ENCODE measurements at regions not wholly inside any gene's neighbourhood (a gene's known extent, or its start where the extent isn't known, plus 50 kb on each side); places are given as distances from the start of the nearest gene placed in this dataset.

DNA sequence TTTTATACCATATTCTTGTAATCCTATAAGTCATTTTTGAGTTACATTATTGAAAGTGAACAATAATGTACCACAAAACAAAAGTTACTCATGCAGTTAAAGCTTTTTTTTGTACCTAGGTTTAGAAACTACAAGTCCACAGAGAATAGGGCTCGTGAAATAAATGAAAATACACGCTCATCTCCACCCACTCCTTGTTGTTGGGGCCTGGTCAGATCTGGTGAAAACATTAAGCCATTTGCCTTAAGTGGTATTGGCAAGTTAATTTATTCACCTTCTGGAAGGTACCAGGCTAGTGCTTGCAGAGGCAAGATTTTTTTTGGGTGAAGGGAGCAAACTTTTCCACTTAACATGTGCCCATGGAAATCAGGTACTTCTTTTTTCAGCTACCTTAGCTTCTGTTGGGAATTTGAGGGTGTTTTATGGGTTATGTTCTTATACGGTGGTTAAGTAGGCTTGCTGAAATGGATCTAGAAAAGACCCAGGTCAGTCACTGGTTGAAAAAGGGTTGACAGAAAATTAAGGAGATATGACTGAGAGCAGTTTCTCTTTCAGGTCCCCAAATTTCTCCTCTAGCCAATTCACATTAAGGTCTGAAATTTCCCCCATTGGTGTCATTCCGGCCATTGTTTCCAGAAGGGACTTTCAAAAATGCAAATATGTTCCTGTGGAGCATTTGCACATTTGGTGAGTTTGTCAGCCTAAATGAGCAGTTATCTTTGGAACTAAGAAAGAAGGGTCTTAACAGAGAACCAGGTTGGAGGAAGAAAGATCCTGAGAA, 143.3 kb downstream of the KCNRG start:
- ChIA-PET CTCF (no interaction called here), POLR2A (interaction anchor here (1.3 kb wide), 1 partner anchor 28 kb away, joined by 3 read pairs; no protein-coding TSS in a partner anchor)

DNA sequence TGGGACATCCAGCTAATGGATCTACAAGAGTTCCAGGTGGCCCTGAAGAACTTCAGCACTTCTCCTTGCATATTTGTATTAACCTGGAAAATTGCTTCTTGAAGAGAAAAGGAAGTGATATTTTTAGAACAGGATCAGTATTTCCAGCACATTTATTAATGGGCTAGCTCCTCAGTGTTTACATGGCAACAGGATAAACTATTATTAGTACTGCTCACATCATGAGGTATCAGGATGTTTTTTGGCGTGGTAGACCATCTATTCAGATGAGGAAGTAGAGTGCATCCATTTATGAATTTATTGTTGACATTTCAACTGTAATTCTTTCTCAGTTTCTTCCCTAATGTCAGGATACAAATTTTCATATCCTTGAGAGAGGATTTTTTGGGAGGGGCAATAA, 144.4 kb downstream of the KCNRG start:
- no peak overlapping the region for H3K27ac ChIP-seq (ENCODE audit: low read depth, low read length)
- no peak overlapping the region for H3K4me3 ChIP-seq (ENCODE audit: low read length)
- no peaks in the 10 kb centered on the region for H3K27me3 ChIP-seq (ENCODE audit: control insufficient read depth in 2 of 2, insufficient read depth in 2 of 2, low read length in 2 of 2)
- H3K36me3 ChIP-seq (ENCODE audit: control insufficient read depth in 2 of 3, insufficient read depth in 3 of 3, low read length in 3 of 3) = no peaks in the 10 kb centered on the region
- CTCF ChIA-PET = interaction anchor here (0.6 kb wide), 1 partner anchor 10 kb away, joined by 5 read pairs; no protein-coding TSS in a partner anchor
- DNase-seq (no peak), ATAC-seq (no peak)
- Mint-ChIP-seq H3K4me3 (no peak overlapping the region), H3K27me3 (peaks cover 0 to 48% (median 6%) of the 10 kb centered on the region in 5 donors), H3K4me1 (no peaks in the 10 kb centered on the region), H3K9me3 (peaks cover 0 to 3% (median 0%) of the 10 kb centered on the region in 11 donors), H3K27ac (no peak overlapping the region), H3K36me3 (no peaks in the 10 kb centered on the region)
- intact Hi-C loops (cut with micrococcal nuclease) = no loop called here
- POLR2A ChIA-PET = no interaction called here
- H3K9me3 ChIP-seq (ENCODE audit: control insufficient read depth in 2 of 3, low read length in 3 of 3) = no peaks in the 10 kb centered on the region
- H3K4me1 ChIP-seq (ENCODE audit: control insufficient read depth in 2 of 2, insufficient read depth in 2 of 2, low read length in 2 of 2) = no peaks in the 10 kb centered on the region

More for the DNA sequence above, 143.3 kb downstream of the KCNRG start:
- Histone ChIP-seq H3K9me3 (ENCODE audit: control insufficient read depth in 2 of 3, low read length in 3 of 3) (no peaks in the 10 kb centered on the region), H3K4me3 (ENCODE audit: low read length) (no peak overlapping the region), H3K36me3 (ENCODE audit: control insufficient read depth in 2 of 3, insufficient read depth in 3 of 3, low read length in 3 of 3) (no peaks in the 10 kb centered on the region), H3K27me3 (ENCODE audit: control insufficient read depth in 2 of 2, insufficient read depth in 2 of 2, low read length in 2 of 2) (no peaks in the 10 kb centered on the region), H3K27ac (ENCODE audit: low read depth, low read length) (no peak overlapping the region), H3K4me1 (ENCODE audit: control insufficient read depth in 2 of 2, insufficient read depth in 2 of 2, low read length in 2 of 2) (no peaks in the 10 kb centered on the region)
- H3K4me1 Mint-ChIP-seq = peaks cover 0 to under 1% (median 0%) of the 10 kb centered on the region in 7 donors
- ATAC-seq (no peak), DNase-seq (no peak)
- H3K9me3 Mint-ChIP-seq = peaks cover 0 to 1% (median 0%) of the 10 kb centered on the region in 11 donors
- H3K36me3 Mint-ChIP-seq = no peaks in the 10 kb centered on the region
- H3K4me3 Mint-ChIP-seq = no peak overlapping the region
- H3K27ac Mint-ChIP-seq = no peak overlapping the region
- H3K27me3 Mint-ChIP-seq = peaks cover 0 to 43% (median 3%) of the 10 kb centered on the region in 5 donors
- intact Hi-C loops (cut with micrococcal nuclease) = no loop called here

DNA sequence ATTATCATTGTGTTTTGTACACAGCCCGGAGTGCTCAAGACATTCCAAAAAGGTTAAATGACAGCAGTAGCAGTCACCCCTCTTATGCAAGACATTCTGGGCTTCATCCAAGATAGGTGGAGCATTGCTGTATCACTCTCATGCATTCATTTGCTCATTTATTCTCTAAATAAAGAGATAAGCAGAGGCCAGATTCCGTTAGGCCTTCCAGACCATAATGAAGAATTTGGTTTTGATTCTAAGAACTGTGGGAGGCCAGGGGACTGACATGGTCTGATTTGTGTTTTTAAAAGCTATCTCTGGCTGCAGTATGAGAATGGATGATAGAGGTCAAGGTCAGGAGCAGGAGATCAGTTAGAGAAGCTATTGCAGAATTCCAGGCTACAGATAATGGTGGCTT, 145.8 kb downstream of the KCNRG start:
- Histone ChIP-seq H3K27ac (ENCODE audit: low read depth, low read length) (no peak overlapping the region), H3K4me1 (ENCODE audit: control insufficient read depth in 2 of 2, insufficient read depth in 2 of 2, low read length in 2 of 2) (no peaks in the 10 kb centered on the region), H3K27me3 (ENCODE audit: control insufficient read depth in 2 of 2, insufficient read depth in 2 of 2, low read length in 2 of 2) (no peaks in the 10 kb centered on the region), H3K36me3 (ENCODE audit: control insufficient read depth in 2 of 3, insufficient read depth in 3 of 3, low read length in 3 of 3) (no peaks in the 10 kb centered on the region), H3K4me3 (ENCODE audit: low read length) (no peak overlapping the region), H3K9me3 (ENCODE audit: control insufficient read depth in 2 of 3, low read length in 3 of 3) (no peaks in the 10 kb centered on the region)
- DNase-seq (no peak), ATAC-seq (no peak)
- Mint-ChIP-seq H3K9me3 (peaks cover 0 to 3% (median 0%) of the 10 kb centered on the region in 11 donors), H3K27ac (no peak overlapping the region), H3K27me3 (peaks cover 0 to 45% (median 7%) of the 10 kb centered on the region in 5 donors), H3K36me3 (no peaks in the 10 kb centered on the region), H3K4me1 (no peaks in the 10 kb centered on the region), H3K4me3 (no peak overlapping the region)
- intact Hi-C loops (cut with micrococcal nuclease) = no loop called here
- POLR2A ChIA-PET = interaction anchor here (0.7 kb wide), 1 partner anchor 34 kb away, joined by 3 read pairs; no protein-coding TSS in a partner anchor
- CTCF ChIA-PET = no interaction called here

DNA sequence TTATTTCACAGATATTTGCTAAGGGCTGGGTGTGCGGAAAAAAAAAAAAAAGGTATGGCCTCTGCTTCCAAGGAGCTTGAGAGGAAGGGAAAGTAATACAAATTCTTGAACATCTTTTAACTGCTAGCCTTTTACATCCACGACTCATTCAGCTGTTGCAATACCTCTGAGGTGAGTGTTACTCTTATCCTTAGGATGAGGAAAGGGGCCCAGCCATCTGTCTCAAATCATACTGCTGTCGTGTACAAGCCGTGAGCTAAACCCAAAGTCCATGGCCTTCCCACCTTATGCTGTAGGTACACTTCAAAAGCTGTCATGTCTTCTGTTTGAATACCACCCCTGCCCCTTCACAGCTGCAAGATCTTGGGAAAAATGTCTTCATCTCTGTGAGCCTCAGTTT, 146.8 kb downstream of the KCNRG start:
- Mint-ChIP-seq H3K27me3 (peaks cover 0 to 43% (median 7%) of the 10 kb centered on the region in 5 donors), H3K36me3 (no peaks in the 10 kb centered on the region), H3K9me3 (peaks cover 0 to 3% (median 0%) of the 10 kb centered on the region in 11 donors), H3K27ac (peak overlapping the region in 1 of 9 donors; percentile 12), H3K4me3 (no peak overlapping the region), H3K4me1 (no peaks in the 10 kb centered on the region)
- Histone ChIP-seq H3K9me3 (ENCODE audit: control insufficient read depth in 2 of 3, low read length in 3 of 3) (no peaks in the 10 kb centered on the region), H3K36me3 (ENCODE audit: control insufficient read depth in 2 of 3, insufficient read depth in 3 of 3, low read length in 3 of 3) (no peaks in the 10 kb centered on the region), H3K4me3 (ENCODE audit: low read length) (no peak overlapping the region), H3K4me1 (ENCODE audit: control insufficient read depth in 2 of 2, insufficient read depth in 2 of 2, low read length in 2 of 2) (no peaks in the 10 kb centered on the region), H3K27me3 (ENCODE audit: control insufficient read depth in 2 of 2, insufficient read depth in 2 of 2, low read length in 2 of 2) (no peaks in the 10 kb centered on the region), H3K27ac (ENCODE audit: low read depth, low read length) (no peak overlapping the region)
- no peak for ATAC-seq
- ChIA-PET POLR2A (no interaction called here), CTCF (no interaction called here)
- DNase-seq = no peak
- intact Hi-C loops (cut with micrococcal nuclease) = no loop called here

DNA sequence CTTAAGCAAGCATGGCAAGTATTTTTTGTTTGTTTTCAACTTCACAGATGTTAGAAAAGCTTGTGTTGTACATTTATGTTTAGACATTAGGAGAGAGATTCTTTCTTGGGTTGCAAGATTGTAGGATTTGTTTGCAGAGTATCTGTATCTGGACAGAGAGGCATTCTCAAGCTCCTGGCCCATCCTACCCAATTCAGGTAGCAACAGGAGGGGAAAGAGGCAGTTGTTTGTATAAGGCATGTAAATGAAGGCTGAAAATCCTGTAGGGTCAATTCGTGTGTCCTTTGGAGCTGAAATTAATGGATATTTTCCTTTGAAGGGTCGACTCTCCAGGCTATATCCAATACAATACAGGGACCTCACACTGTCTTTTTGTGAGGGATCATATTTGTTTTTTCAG, 147.3 kb downstream of the KCNRG start:
- Mint-ChIP-seq H3K27ac (peak overlapping the region in 1 of 9 donors; percentile 12), H3K27me3 (peaks cover 0 to 44% (median 4%) of the 10 kb centered on the region in 5 donors), H3K36me3 (no peaks in the 10 kb centered on the region), H3K4me3 (no peak overlapping the region), H3K9me3 (peaks cover 0 to 3% (median 0%) of the 10 kb centered on the region in 11 donors), H3K4me1 (no peaks in the 10 kb centered on the region)
- Histone ChIP-seq H3K27me3 (ENCODE audit: control insufficient read depth in 2 of 2, insufficient read depth in 2 of 2, low read length in 2 of 2) (no peaks in the 10 kb centered on the region), H3K4me3 (ENCODE audit: low read length) (no peak overlapping the region), H3K9me3 (ENCODE audit: control insufficient read depth in 2 of 3, low read length in 3 of 3) (no peaks in the 10 kb centered on the region), H3K27ac (ENCODE audit: low read depth, low read length) (no peak overlapping the region), H3K36me3 (ENCODE audit: control insufficient read depth in 2 of 3, insufficient read depth in 3 of 3, low read length in 3 of 3) (no peaks in the 10 kb centered on the region), H3K4me1 (ENCODE audit: control insufficient read depth in 2 of 2, insufficient read depth in 2 of 2, low read length in 2 of 2) (no peaks in the 10 kb centered on the region)
- DNase-seq (no peak), ATAC-seq (no peak)
- intact Hi-C loops (cut with micrococcal nuclease) = no loop called here
- ChIA-PET CTCF (no interaction called here), POLR2A (no interaction called here)

GRCh38 chr13:50167224-50167947, 152.1 kb downstream of the KCNRG start:
- Mint-ChIP-seq H3K4me3 (no peak overlapping the region), H3K36me3 (no peaks in the 10 kb centered on the region), H3K9me3 (peaks cover 0 to 3% (median 0%) of the 10 kb centered on the region in 11 donors), H3K4me1 (no peaks in the 10 kb centered on the region), H3K27me3 (peaks cover 0 to 36% (median 4%) of the 10 kb centered on the region in 5 donors), H3K27ac (no peak overlapping the region)
- ChIA-PET POLR2A (no interaction called here), CTCF (interaction anchor here (0.6 kb wide), 1 partner anchor 256 kb away, joined by 4 read pairs; no protein-coding TSS in a partner anchor)
- intact Hi-C loops (cut with micrococcal nuclease) = no loop called here
- Histone ChIP-seq H3K9me3 (ENCODE audit: control insufficient read depth in 2 of 3, low read length in 3 of 3) (no peaks in the 10 kb centered on the region), H3K27me3 (ENCODE audit: control insufficient read depth in 2 of 2, insufficient read depth in 2 of 2, low read length in 2 of 2) (no peaks in the 10 kb centered on the region), H3K36me3 (ENCODE audit: control insufficient read depth in 2 of 3, insufficient read depth in 3 of 3, low read length in 3 of 3) (no peaks in the 10 kb centered on the region), H3K27ac (ENCODE audit: low read depth, low read length) (no peak overlapping the region), H3K4me3 (ENCODE audit: low read length) (no peak overlapping the region), H3K4me1 (ENCODE audit: control insufficient read depth in 2 of 2, insufficient read depth in 2 of 2, low read length in 2 of 2) (no peaks in the 10 kb centered on the region)
- DNase-seq = no peak
- no peak for ATAC-seq

Data from naive thymus-derived CD4-positive, alpha-beta T cell (primary cell).